Activated CD4-positive, alpha-beta T cell treated with anti-CD3 and anti-CD28 coated beads, Interleukin-2, amount 50 U/mL, for 16 hours (primary cell): ENCODE measurements at regions not wholly inside any gene's neighbourhood (a gene's known extent, or its start where the extent isn't known, plus 50 kb on each side); places are given as distances from the start of the nearest gene placed in this dataset.

Source experiments
- DNase-seq: peaks from one replicate; pipeline ENCODE4 v3.0.0-alpha.2; 2020

- DNase-seq: no peak
Measured at GRCh38 chr17:72511242-72511641, 390.4 kb downstream of the SOX9 start.

GRCh38 chr17:72511874-72512273 is 391.1 kb downstream of the SOX9 start:
- no peak for DNase-seq

- no peak for DNase-seq
Measured at GRCh38 chr17:72512649-72513556, 392.1 kb downstream of the SOX9 start.

GRCh38 chr17:72514321-72514861 is 393.6 kb downstream of the SOX9 start:
- DNase-seq: no peak

GRCh38 chr17:72514891-72515290 is 394.1 kb downstream of the SOX9 start:
- no peak for DNase-seq

- DNase-seq: no peak
Measured at GRCh38 chr17:72515291-72516065, 394.7 kb downstream of the SOX9 start.

GRCh38 chr17:72516772-72517399 is 396.1 kb downstream of the SOX9 start:
- no peak for DNase-seq

- DNase-seq: no peak
Measured at GRCh38 chr17:72517413-72518158, 396.8 kb downstream of the SOX9 start.

- no peak for DNase-seq
Measured at GRCh38 chr17:72518159-72518732, 397.4 kb downstream of the SOX9 start.

GRCh38 chr17:72518753-72519597 is 398.2 kb downstream of the SOX9 start:
- DNase-seq: no peak

GRCh38 chr17:72519598-72519936 is 398.7 kb downstream of the SOX9 start:
- DNase-seq: no peak

GRCh38 chr17:72520665-72521303 is 400.0 kb downstream of the SOX9 start:
- no peak for DNase-seq

- no peak for DNase-seq
Measured at GRCh38 chr17:72523491-72523890, 402.7 kb downstream of the SOX9 start.

- no peak for DNase-seq
Measured at GRCh38 chr17:72525225-72526015, 404.6 kb downstream of the SOX9 start.

- DNase-seq: no peak
Measured at GRCh38 chr17:72526769-72527168, 405.9 kb downstream of the SOX9 start.

- DNase-seq: no peak
Measured at GRCh38 chr17:72527789-72528188, 407.0 kb downstream of the SOX9 start.

- DNase-seq: no peak
Measured at GRCh38 chr17:72528683-72529082, 407.9 kb downstream of the SOX9 start.

GRCh38 chr17:72529386-72529785 is 408.6 kb downstream of the SOX9 start:
- no peak for DNase-seq

- no peak for DNase-seq
Measured at GRCh38 chr17:72530454-72530853, 409.6 kb downstream of the SOX9 start.

- no peak for DNase-seq
Measured at GRCh38 chr17:72531729-72532128, 410.9 kb downstream of the SOX9 start.
